WTC11 (cell line): ENCODE measurements at regions not wholly inside any gene's neighbourhood (a gene's known extent, or its start where the extent isn't known, plus 50 kb on each side); places are given as distances from the start of the nearest gene placed in this dataset.
"Not testable (repeated sequence)": the region's sequence is repeated elsewhere in the genome, so short reads cannot be mapped to it uniquely, and the experiment has no call there.

Source experiments
- ATAC-seq: fragments of 200-7000 bp; cut with Tn5 transposase; 2 replicates; pipeline ENCODE4 v1.10.0; 2021; ENCODE audit warnings: mild to moderate bottlenecking, moderate library complexity
- CTCF ChIA-PET: fragments of 300-600 bp; sonication (Branson Sonifier 250); formaldehyde crosslinking; loops from one replicate; lab custom pipeline; 2021; ENCODE audit warnings: antibody characterized with exemption; lab: Charles Lee
- POLR2A ChIA-PET: fragments of 350-600 bp; sonication (Branson Sonifier 250); formaldehyde crosslinking; loops from one replicate; lab custom pipeline; 2021; ENCODE audit warnings: antibody characterized with exemption; lab: Charles Lee
- DNase-seq: peaks from one replicate; pipeline ENCODE4 v3.0.0; 2021; ENCODE audit warnings: low spot score
- H3K27ac Mint-ChIP-seq: 2 replicates; pipeline ENCODE4 v1.8.0; 2021; ENCODE audit warnings: mixed read lengths
- H3K27me3 Mint-ChIP-seq: 2 replicates; pipeline ENCODE4 v1.8.0; 2021; ENCODE audit warnings: low read depth, mild to moderate bottlenecking, moderate library complexity, mixed read lengths
- H3K36me3 Mint-ChIP-seq: 2 replicates; pipeline ENCODE4 v1.8.0; 2021; ENCODE audit warnings: mixed read lengths
- H3K4me1 Mint-ChIP-seq: 2 replicates; pipeline ENCODE4 v1.8.0; 2022; ENCODE audit warnings: mixed read lengths
- H3K4me3 Mint-ChIP-seq: 2 replicates; pipeline ENCODE4 v1.8.0; 2021; ENCODE audit warnings: mild to moderate bottlenecking, moderate library complexity, mixed read lengths
- H3K9me3 Mint-ChIP-seq: 2 replicates; pipeline ENCODE4 v1.8.0; 2021; ENCODE audit warnings: mixed read lengths
- CBFB ChIP-seq: sonication (generic); formaldehyde crosslinking; IDR thresholded peaks from 2 replicates; pipeline ENCODE4 v1.8.1; 2022; ENCODE audit warnings: mild to moderate bottlenecking, low read depth, missing genetic modification reagents
- EMX1 ChIP-seq: fragments of 250-450 bp; sonication (Bioruptor Pico); IDR thresholded peaks from 2 replicates; pipeline ENCODE4 v1.8.0; 2021; ENCODE audit warnings: mild to moderate bottlenecking
- FOXK1 ChIP-seq: sonication (generic); formaldehyde crosslinking; IDR thresholded peaks from 2 replicates; pipeline ENCODE4 v1.8.0; 2022; ENCODE audit warnings: mild to moderate bottlenecking, moderate library complexity, missing genetic modification reagents
- HMGA2 ChIP-seq: fragments of 250-450 bp; sonication (Bioruptor Pico); IDR thresholded peaks from 2 replicates; pipeline ENCODE4 v1.4.0; 2021; ENCODE audit warnings: mild to moderate bottlenecking, moderate library complexity
- JUN ChIP-seq: sonication (generic); formaldehyde crosslinking; IDR thresholded peaks from 2 replicates; pipeline ENCODE4 v1.8.0; 2023; ENCODE audit warnings: mild to moderate bottlenecking, missing genetic modification reagents
- NFE2L1 ChIP-seq: sonication (generic); formaldehyde crosslinking; IDR thresholded peaks from 2 replicates; pipeline ENCODE4 v1.8.1; 2023; ENCODE audit warnings: missing genetic modification reagents
- TCF7 ChIP-seq: sonication (generic); formaldehyde crosslinking; IDR thresholded peaks from 2 replicates; pipeline ENCODE4 v1.8.0; 2022; ENCODE audit warnings: mild to moderate bottlenecking, low read depth, missing genetic modification reagents, moderate library complexity
- ZNF138 ChIP-seq: sonication (generic); formaldehyde crosslinking; conservative IDR thresholded peaks from 2 replicates; pipeline ENCODE4 v1.8.1; 2022; ENCODE audit warnings: mild to moderate bottlenecking, moderate library complexity, missing genetic modification reagents
- ZNF219 ChIP-seq: sonication (generic); formaldehyde crosslinking; IDR thresholded peaks from 2 replicates; pipeline ENCODE4 v1.8.0; 2023; ENCODE audit warnings: missing genetic modification reagents, mild to moderate bottlenecking, borderline replicate concordance
- ZNF263 ChIP-seq: sonication (generic); formaldehyde crosslinking; IDR thresholded peaks from 2 replicates; pipeline ENCODE4 v1.8.1; 2022; ENCODE audit warnings: low read depth, mild to moderate bottlenecking, moderate library complexity, missing genetic modification reagents
- TF ChIP-seq, protein P1 (sequence below): sonication (generic); formaldehyde crosslinking; IDR thresholded peaks from 2 replicates; pipeline ENCODE4 v1.8.0; 2022; ENCODE audit warnings: mild to moderate bottlenecking, missing genetic modification reagents
- TF ChIP-seq, protein P2 (sequence below): sonication (generic); formaldehyde crosslinking; IDR thresholded peaks from 2 replicates; pipeline ENCODE4 v1.8.1; 2022; ENCODE audit warnings: mild to moderate bottlenecking, moderate library complexity, missing genetic modification reagents
- TF ChIP-seq, protein P3 (sequence below): fragments of 250-450 bp; sonication (Bioruptor Pico); IDR thresholded peaks from 2 replicates; pipeline ENCODE4 v1.9.0; 2021; ENCODE audit warnings: mild to moderate bottlenecking
- TF ChIP-seq, protein P4 (sequence below): sonication (generic); formaldehyde crosslinking; IDR thresholded peaks from 2 replicates; pipeline ENCODE4 v1.8.1; 2023; ENCODE audit warnings: mild to moderate bottlenecking, missing genetic modification reagents, borderline replicate concordance
- TF ChIP-seq, protein P5 (sequence below): sonication (generic); formaldehyde crosslinking; IDR thresholded peaks from 2 replicates; pipeline ENCODE4 v1.8.1; 2023; ENCODE audit warnings: mild to moderate bottlenecking, missing genetic modification reagents, moderate library complexity
- TF ChIP-seq, protein P6 (sequence below): sonication (generic); formaldehyde crosslinking; IDR thresholded peaks from 2 replicates; pipeline ENCODE4 v1.8.1; 2022; ENCODE audit warnings: low read depth, missing genetic modification reagents, borderline replicate concordance

DNA sequence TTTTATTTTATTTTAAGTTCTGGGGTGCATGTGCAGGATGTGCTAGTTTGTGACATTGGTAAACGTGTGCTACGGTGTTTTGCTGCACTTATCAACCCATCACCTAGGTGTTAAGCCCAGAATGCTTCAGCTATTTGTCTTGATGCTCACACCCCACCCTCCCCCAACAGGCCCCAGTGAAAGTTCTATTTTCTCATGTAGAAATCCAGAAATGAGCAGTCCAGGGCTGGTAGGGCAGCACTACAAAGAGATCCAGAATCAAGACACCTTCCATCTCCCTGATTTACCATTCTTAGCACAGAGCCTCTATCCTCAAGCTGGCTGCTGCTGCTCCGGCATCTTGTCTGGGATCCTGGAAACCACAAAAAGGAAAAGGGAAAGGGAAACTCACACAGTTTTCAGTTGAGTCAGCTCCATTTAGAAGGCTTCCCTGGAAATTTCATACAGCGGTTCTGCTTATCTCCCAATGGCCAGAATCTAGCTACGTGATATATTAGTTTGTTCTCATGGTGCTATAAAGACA lies 85.4 kb upstream of the SMARCA2 start:
- CTCF ChIA-PET, result interaction anchor here (0.9 to 1.3 kb wide), 2 partner anchors 10 to 90 kb away, joined by 4 to 8 read pairs; no protein-coding TSS in a partner anchor
- no peaks in the 10 kb centered on the region for H3K36me3 Mint-ChIP-seq
- H3K4me3 Mint-ChIP-seq, result no peak overlapping the region
- DNase-seq (no peak), ATAC-seq (no peak)
- TF ChIP-seq FOXK1 (CRISPR knock-in tag) (no peak), NFE2L1 (CRISPR knock-in tag) (no peak), EMX1 (no peak)
- H3K4me1 Mint-ChIP-seq, result peaks cover 11% of the 10 kb centered on the region
- POLR2A ChIA-PET, result no interaction called here
- H3K27me3 Mint-ChIP-seq, result peaks cover 6% of the 10 kb centered on the region
- 0 out of 2 replicates have a peak, but pooled peaks cover 7% of the 10 kb centered on the region for H3K9me3 Mint-ChIP-seq
- H3K27ac Mint-ChIP-seq, result no peak overlapping the region

DNA sequence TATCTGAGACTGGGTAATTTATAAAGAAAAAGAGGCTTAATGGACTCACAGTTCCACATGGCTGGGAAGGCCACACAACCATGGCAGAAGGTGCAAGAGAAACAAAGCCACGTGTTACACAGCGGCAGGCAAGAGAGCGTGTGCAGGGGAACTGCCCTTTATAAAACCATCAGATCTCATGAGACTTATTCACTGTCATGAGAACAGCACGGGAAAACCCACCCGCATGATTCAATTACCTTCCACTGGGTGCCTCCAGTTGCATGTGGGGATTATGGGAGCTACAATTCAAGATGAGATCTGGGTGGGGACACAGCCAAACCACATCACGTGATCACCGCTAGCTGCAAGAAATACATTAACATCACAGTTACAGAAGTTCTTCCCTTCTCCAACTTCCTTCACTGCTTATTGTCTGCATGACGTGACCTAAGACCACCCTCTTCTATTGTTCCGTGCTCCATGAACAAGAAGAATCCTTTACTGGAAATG lies 84.9 kb upstream of the SMARCA2 start:
- H3K27ac Mint-ChIP-seq, H3K4me3 Mint-ChIP-seq, DNase-seq, POLR2A ChIA-PET, H3K9me3 Mint-ChIP-seq, ATAC-seq, H3K27me3 Mint-ChIP-seq, H3K36me3 Mint-ChIP-seq: not testable (repeated sequence)
- peaks cover 13% of the 10 kb centered on the region for H3K4me1 Mint-ChIP-seq
- CTCF ChIA-PET, result interaction anchor here (0.9 to 1.3 kb wide), 2 partner anchors 10 to 91 kb away, joined by 4 to 8 read pairs; no protein-coding TSS in a partner anchor

DNA sequence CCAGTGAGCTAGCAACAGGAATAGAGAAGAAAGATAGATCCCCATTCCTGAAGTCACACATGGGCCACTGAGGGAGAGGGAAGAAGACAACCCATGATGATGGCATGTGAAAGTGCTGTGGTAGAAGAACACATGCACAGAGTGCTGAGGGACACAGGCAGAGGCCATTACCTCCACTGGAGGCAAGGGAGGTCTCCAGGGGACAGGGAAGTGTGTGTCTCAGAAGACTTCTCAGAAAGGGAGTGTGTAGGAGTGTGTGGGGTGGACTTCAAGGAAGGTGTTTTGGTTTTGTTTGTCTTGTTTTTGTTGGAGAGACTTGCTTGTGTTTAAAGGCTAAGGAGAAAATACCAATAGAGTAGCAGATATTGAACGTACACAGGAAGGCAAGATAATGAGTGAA lies 77.0 kb upstream of the SMARCA2 start:
- TF ChIP-seq JUN (CRISPR knock-in tag), result no peak
- TF ChIP-seq, protein P1, sequence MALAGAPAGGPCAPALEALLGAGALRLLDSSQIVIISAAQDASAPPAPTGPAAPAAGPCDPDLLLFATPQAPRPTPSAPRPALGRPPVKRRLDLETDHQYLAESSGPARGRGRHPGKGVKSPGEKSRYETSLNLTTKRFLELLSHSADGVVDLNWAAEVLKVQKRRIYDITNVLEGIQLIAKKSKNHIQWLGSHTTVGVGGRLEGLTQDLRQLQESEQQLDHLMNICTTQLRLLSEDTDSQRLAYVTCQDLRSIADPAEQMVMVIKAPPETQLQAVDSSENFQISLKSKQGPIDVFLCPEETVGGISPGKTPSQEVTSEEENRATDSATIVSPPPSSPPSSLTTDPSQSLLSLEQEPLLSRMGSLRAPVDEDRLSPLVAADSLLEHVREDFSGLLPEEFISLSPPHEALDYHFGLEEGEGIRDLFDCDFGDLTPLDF, result no peak
- 0 out of 2 replicates have a peak, but pooled peaks cover 3% of the 10 kb centered on the region for H3K4me1 Mint-ChIP-seq
- POLR2A ChIA-PET, result no interaction called here

DNA sequence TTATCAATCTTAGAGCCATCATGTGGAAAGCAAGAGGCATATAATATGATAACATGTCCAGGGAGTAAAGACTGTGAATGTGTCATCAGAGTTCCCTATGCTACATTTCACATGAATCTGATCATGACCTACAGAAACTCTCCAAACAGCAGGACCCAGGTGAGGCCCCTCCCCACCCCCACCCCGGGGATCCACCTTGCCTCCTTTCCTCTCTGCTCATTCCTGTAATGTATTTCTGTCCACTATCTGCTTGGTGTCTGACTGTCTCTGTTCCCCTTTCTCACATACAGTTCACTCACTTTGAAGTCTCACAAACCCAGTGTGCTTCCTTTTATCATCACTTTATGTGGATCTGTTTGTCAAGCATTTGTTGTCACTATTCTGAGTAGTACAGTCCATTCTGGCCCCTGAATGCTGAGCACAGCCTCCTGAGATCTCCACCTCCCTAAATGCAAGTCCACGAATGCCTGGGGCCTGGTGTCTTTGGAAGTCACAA lies 76.4 kb upstream of the SMARCA2 start:
- H3K4me1 Mint-ChIP-seq, result 0 out of 2 replicates have a peak, but pooled peaks cover 3% of the 10 kb centered on the region
- peak overlapping the region; percentile 5; the same call in 1 of the 2 replicates for H3K27ac Mint-ChIP-seq
- H3K36me3 Mint-ChIP-seq, result no peaks in the 10 kb centered on the region
- H3K4me3 Mint-ChIP-seq, result no peak overlapping the region
- DNase-seq (no peak), ATAC-seq (no peak)
- ChIA-PET CTCF (interaction anchor here (1.3 kb wide), 1 partner anchor 148 kb away, joined by 6 read pairs; no protein-coding TSS in a partner anchor), POLR2A (no interaction called here)
- H3K9me3 Mint-ChIP-seq, result peaks cover 24% of the 10 kb centered on the region
- H3K27me3 Mint-ChIP-seq, result no peaks in the 10 kb centered on the region; the same call in 1 of the 2 replicates
- TF ChIP-seq, protein P2, sequence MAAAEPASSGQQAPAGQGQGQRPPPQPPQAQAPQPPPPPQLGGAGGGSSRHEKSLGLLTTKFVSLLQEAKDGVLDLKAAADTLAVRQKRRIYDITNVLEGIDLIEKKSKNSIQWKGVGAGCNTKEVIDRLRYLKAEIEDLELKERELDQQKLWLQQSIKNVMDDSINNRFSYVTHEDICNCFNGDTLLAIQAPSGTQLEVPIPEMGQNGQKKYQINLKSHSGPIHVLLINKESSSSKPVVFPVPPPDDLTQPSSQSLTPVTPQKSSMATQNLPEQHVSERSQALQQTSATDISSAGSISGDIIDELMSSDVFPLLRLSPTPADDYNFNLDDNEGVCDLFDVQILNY (CRISPR knock-in tag), result no peak
- TF ChIP-seq, protein P3, sequence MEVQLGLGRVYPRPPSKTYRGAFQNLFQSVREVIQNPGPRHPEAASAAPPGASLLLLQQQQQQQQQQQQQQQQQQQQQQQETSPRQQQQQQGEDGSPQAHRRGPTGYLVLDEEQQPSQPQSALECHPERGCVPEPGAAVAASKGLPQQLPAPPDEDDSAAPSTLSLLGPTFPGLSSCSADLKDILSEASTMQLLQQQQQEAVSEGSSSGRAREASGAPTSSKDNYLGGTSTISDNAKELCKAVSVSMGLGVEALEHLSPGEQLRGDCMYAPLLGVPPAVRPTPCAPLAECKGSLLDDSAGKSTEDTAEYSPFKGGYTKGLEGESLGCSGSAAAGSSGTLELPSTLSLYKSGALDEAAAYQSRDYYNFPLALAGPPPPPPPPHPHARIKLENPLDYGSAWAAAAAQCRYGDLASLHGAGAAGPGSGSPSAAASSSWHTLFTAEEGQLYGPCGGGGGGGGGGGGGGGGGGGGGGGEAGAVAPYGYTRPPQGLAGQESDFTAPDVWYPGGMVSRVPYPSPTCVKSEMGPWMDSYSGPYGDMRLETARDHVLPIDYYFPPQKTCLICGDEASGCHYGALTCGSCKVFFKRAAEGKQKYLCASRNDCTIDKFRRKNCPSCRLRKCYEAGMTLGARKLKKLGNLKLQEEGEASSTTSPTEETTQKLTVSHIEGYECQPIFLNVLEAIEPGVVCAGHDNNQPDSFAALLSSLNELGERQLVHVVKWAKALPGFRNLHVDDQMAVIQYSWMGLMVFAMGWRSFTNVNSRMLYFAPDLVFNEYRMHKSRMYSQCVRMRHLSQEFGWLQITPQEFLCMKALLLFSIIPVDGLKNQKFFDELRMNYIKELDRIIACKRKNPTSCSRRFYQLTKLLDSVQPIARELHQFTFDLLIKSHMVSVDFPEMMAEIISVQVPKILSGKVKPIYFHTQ (CRISPR knock-in tag), result no peak
- TF ChIP-seq, protein P4, sequence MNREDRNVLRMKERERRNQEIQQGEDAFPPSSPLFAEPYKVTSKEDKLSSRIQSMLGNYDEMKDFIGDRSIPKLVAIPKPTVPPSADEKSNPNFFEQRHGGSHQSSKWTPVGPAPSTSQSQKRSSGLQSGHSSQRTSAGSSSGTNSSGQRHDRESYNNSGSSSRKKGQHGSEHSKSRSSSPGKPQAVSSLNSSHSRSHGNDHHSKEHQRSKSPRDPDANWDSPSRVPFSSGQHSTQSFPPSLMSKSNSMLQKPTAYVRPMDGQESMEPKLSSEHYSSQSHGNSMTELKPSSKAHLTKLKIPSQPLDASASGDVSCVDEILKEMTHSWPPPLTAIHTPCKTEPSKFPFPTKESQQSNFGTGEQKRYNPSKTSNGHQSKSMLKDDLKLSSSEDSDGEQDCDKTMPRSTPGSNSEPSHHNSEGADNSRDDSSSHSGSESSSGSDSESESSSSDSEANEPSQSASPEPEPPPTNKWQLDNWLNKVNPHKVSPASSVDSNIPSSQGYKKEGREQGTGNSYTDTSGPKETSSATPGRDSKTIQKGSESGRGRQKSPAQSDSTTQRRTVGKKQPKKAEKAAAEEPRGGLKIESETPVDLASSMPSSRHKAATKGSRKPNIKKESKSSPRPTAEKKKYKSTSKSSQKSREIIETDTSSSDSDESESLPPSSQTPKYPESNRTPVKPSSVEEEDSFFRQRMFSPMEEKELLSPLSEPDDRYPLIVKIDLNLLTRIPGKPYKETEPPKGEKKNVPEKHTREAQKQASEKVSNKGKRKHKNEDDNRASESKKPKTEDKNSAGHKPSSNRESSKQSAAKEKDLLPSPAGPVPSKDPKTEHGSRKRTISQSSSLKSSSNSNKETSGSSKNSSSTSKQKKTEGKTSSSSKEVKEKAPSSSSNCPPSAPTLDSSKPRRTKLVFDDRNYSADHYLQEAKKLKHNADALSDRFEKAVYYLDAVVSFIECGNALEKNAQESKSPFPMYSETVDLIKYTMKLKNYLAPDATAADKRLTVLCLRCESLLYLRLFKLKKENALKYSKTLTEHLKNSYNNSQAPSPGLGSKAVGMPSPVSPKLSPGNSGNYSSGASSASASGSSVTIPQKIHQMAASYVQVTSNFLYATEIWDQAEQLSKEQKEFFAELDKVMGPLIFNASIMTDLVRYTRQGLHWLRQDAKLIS (CRISPR knock-in tag), result no peak
- no peak for TF ChIP-seq ZNF138 (CRISPR knock-in tag)
- TF ChIP-seq ZNF219 (CRISPR knock-in tag), result no peak
- TF ChIP-seq TCF7, result no peak
- TF ChIP-seq EMX1, result no peak
- TF ChIP-seq, protein P5, sequence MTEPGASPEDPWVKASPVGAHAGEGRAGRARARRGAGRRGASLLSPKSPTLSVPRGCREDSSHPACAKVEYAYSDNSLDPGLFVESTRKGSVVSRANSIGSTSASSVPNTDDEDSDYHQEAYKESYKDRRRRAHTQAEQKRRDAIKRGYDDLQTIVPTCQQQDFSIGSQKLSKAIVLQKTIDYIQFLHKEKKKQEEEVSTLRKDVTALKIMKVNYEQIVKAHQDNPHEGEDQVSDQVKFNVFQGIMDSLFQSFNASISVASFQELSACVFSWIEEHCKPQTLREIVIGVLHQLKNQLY, result no peak
- no peak for TF ChIP-seq ZNF263 (CRISPR knock-in tag)
- TF ChIP-seq CBFB (CRISPR knock-in tag), result no peak
- TF ChIP-seq FOXK1 (CRISPR knock-in tag), result no peak
- TF ChIP-seq, protein P6, sequence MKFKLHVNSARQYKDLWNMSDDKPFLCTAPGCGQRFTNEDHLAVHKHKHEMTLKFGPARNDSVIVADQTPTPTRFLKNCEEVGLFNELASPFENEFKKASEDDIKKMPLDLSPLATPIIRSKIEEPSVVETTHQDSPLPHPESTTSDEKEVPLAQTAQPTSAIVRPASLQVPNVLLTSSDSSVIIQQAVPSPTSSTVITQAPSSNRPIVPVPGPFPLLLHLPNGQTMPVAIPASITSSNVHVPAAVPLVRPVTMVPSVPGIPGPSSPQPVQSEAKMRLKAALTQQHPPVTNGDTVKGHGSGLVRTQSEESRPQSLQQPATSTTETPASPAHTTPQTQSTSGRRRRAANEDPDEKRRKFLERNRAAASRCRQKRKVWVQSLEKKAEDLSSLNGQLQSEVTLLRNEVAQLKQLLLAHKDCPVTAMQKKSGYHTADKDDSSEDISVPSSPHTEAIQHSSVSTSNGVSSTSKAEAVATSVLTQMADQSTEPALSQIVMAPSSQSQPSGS (CRISPR knock-in tag), result no peak
- TF ChIP-seq HMGA2 (CRISPR knock-in tag), result no peak

More for the DNA sequence above, 77.0 kb upstream of the SMARCA2 start:
- Mint-ChIP-seq H3K27ac (no peak overlapping the region), H3K9me3 (peaks cover 24% of the 10 kb centered on the region), H3K27me3 (no peaks in the 10 kb centered on the region; the same call in 1 of the 2 replicates), H3K36me3 (no peaks in the 10 kb centered on the region), H3K4me3 (no peak overlapping the region)
- DNase-seq (no peak), ATAC-seq (no peak)
- CTCF ChIA-PET, result no interaction called here
